ENCODE measurements at regions not wholly inside any gene's neighbourhood (a gene's known extent, or its start where the extent isn't known, plus 50 kb on each side); places are given as distances from the start of the nearest gene placed in this dataset.
A peak's percentile ranks its signal among the peaks of the same experiment; 100 is the strongest.

- H3K4me3 ChIP-seq = no peak overlapping the region
Measured at GRCh38 chr16:9034056-9034455, 57.4 kb upstream of the HAPSTR1 start.

DNA sequence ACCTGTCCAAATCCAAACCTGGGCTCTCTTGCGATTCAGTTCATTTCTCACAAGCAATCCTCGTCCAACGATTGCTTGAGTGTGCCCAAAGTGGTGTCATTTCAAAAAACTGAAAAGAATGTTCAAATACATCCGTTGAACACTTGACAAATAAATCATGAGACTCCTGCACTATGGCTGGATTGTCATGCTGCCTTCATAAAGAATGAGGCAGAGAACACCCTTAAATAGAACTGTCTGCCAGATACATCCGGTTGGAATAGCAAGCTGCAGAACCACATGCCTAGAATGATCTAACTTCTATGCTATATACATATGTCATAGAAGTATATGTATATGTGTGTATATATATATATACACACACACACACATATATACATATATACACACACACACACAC lies 55.4 kb upstream of the HAPSTR1 start:
- H3K27ac ChIP-seq = no peak overlapping the region
- H3K36me3 ChIP-seq (ENCODE audit: low read depth) = no peaks in the 10 kb centered on the region
- H3K9me3 ChIP-seq (ENCODE audit: low read depth) = no peaks in the 10 kb centered on the region
- H3K4me3 ChIP-seq = no peak overlapping the region
- H3K4me2 ChIP-seq (ENCODE audit: unreplicated experiment) = no peak overlapping the region
- 17 to 19% methylated on average over 5 of the region's 5 CpGs for WGBS, 2 experiments (ENCODE audit: low coverage in 1 of 2, low lambda C conversion rate in 2 of 2, missing lambda C conversion rate in 2 of 2)
- no peaks in the 10 kb centered on the region for H3K79me2 ChIP-seq (ENCODE audit: insufficient read depth)
- H3K27me3 ChIP-seq (replicated peaks; ENCODE audit: insufficient read depth) = no peaks in the 10 kb centered on the region
- DNase-seq = no peak
- no peaks in the 10 kb centered on the region for H3F3A ChIP-seq (ENCODE audit: insufficient read depth)
- H3K9ac ChIP-seq = no peak overlapping the region
- no peaks in the 10 kb centered on the region for H3K4me1 ChIP-seq (ENCODE audit: insufficient read depth)
- no peak overlapping the region for H2AFZ ChIP-seq
- in situ Hi-C loops (cut with MboI) = no loop called here
- H4K20me1 ChIP-seq (ENCODE audit: insufficient read depth) = no peaks in the 10 kb centered on the region
- no peaks in the 10 kb centered on the region for H3K9me2 ChIP-seq (ENCODE audit: insufficient read depth)
- TF ChIP-seq EZH2phosphoT487 (IDR thresholded peaks at IDR 0.05; ENCODE audit: insufficient read depth, low read depth) (no peak), EZH2 (IDR thresholded peaks at IDR 0.05; ENCODE audit: insufficient read depth, poor library complexity, severe bottlenecking) (no peak)

More at GRCh38 chr16:9034056-9034455, 57.4 kb upstream of the HAPSTR1 start:
- Histone ChIP-seq H3K4me1 (ENCODE audit: insufficient read depth) (no peaks in the 10 kb centered on the region), H4K20me1 (ENCODE audit: insufficient read depth) (no peaks in the 10 kb centered on the region), H3K79me2 (ENCODE audit: insufficient read depth) (no peaks in the 10 kb centered on the region), H2AFZ (no peak overlapping the region), H3K9me3 (ENCODE audit: low read depth) (no peaks in the 10 kb centered on the region), H3K9me2 (ENCODE audit: insufficient read depth) (no peaks in the 10 kb centered on the region), H3K4me2 (ENCODE audit: unreplicated experiment) (no peak overlapping the region), H3K27me3 (replicated peaks; ENCODE audit: insufficient read depth) (no peaks in the 10 kb centered on the region), H3K9ac (no peak overlapping the region), H3F3A (ENCODE audit: insufficient read depth) (no peaks in the 10 kb centered on the region), H3K36me3 (ENCODE audit: low read depth) (no peaks in the 10 kb centered on the region), H3K27ac (no peak overlapping the region)
- in situ Hi-C loops (cut with MboI) = no loop called here
- 83 to 85% methylated on average over 8 of the region's 8 CpGs for WGBS, 2 experiments (ENCODE audit: low coverage in 1 of 2, low lambda C conversion rate in 2 of 2, missing lambda C conversion rate in 2 of 2)
- no peak for DNase-seq
- TF ChIP-seq EZH2 (IDR thresholded peaks at IDR 0.05; ENCODE audit: insufficient read depth, poor library complexity, severe bottlenecking) (no peak), EZH2phosphoT487 (IDR thresholded peaks at IDR 0.05; ENCODE audit: insufficient read depth, low read depth) (no peak)

DNA sequence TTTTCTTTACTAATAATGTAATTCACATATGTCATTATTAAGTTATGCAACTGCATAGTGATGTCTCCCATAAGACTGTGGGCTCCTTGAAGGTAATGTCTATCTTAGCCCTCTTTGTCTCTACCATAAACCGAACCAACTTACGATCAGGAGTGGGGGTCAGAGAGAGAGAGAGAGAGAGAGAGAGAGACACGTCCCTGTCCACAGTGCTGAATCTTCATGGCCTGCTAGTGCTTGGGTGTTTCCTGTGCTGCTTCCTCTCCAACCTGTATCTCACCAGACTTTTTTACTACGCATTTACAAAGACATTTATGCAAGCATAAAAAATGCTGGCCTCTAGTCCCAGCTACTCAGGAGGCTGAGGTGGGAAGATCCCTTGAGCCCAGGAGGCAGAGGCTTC lies 52.2 kb upstream of the HAPSTR1 start:
- DNase-seq = peak; percentile 30
- Histone ChIP-seq H3K4me1 (ENCODE audit: insufficient read depth) (peaks cover 12% of the 10 kb centered on the region), H3K9ac (no peak overlapping the region), H3K36me3 (ENCODE audit: low read depth) (no peaks in the 10 kb centered on the region), H3K9me2 (ENCODE audit: insufficient read depth) (no peaks in the 10 kb centered on the region), H2AFZ (no peak overlapping the region), H3K9me3 (ENCODE audit: low read depth) (no peaks in the 10 kb centered on the region), H3F3A (ENCODE audit: insufficient read depth) (peaks cover 17% of the 10 kb centered on the region), H3K79me2 (ENCODE audit: insufficient read depth) (no peaks in the 10 kb centered on the region), H3K27ac (no peak overlapping the region), H3K4me3 (no peak overlapping the region), H4K20me1 (ENCODE audit: insufficient read depth) (no peaks in the 10 kb centered on the region), H3K4me2 (ENCODE audit: unreplicated experiment) (no peak overlapping the region), H3K27me3 (replicated peaks; ENCODE audit: insufficient read depth) (no peaks in the 10 kb centered on the region)
- WGBS, 2 experiments (ENCODE audit: low coverage in 1 of 2, low lambda C conversion rate in 2 of 2, missing lambda C conversion rate in 2 of 2) = 50 to 56% methylated on average over 4 of the region's 4 CpGs
- in situ Hi-C loops (cut with MboI) = no loop called here
- TF ChIP-seq EZH2phosphoT487 (IDR thresholded peaks at IDR 0.05; ENCODE audit: insufficient read depth, low read depth) (no peak), EZH2 (IDR thresholded peaks at IDR 0.05; ENCODE audit: insufficient read depth, poor library complexity, severe bottlenecking) (no peak)

DNA sequence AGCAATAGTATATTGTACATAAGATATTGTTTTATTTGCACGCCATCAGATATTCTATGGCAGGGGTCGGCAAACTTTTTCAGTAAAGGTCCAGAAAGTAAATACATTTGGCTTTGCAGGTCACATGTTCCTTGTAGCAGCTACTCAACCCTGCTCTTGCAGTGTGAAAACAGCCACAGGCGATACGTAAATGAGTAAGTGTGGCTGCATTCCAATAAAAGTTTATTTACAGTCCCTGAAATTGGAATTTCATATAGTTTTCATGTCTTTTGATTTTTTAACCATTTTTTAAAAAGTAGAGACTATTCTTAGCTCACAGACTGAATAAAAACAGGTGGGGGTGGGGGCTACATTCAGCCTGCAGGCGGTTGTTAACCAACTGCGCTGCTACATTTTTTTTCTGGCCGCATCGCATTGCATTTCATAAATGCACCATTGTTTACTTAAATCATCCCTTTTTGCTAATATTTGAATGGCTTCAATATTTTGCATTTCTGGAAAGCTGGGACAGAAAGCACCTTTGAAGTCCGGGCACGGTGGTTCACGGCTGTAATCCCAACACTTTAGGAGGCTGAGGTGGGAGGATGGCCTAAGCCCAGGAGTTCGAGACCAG lies 50.5 kb upstream of the HAPSTR1 start:
- H3K9ac ChIP-seq = no peak overlapping the region
- H3K79me2 ChIP-seq (ENCODE audit: insufficient read depth) = no peaks in the 10 kb centered on the region
- H4K20me1 ChIP-seq (ENCODE audit: insufficient read depth) = no peaks in the 10 kb centered on the region
- no peak for DNase-seq
- peaks cover 12% of the 10 kb centered on the region for H3K4me1 ChIP-seq (ENCODE audit: insufficient read depth)
- TF ChIP-seq EZH2 (IDR thresholded peaks at IDR 0.05; ENCODE audit: insufficient read depth, poor library complexity, severe bottlenecking) (no peak), EZH2phosphoT487 (IDR thresholded peaks at IDR 0.05; ENCODE audit: insufficient read depth, low read depth) (no peak)
- H3K36me3 ChIP-seq (ENCODE audit: low read depth) = no peaks in the 10 kb centered on the region
- H2AFZ ChIP-seq = no peak overlapping the region
- in situ Hi-C loops (cut with MboI) = no loop called here
- H3F3A ChIP-seq (ENCODE audit: insufficient read depth) = peaks cover 17% of the 10 kb centered on the region
- WGBS, 2 experiments (ENCODE audit: low coverage in 1 of 2, low lambda C conversion rate in 2 of 2, missing lambda C conversion rate in 2 of 2) = 93 to 95% methylated on average over 12 of the region's 12 CpGs
- H3K27ac ChIP-seq = no peak overlapping the region
- H3K4me2 ChIP-seq (ENCODE audit: unreplicated experiment) = no peak overlapping the region
- H3K27me3 ChIP-seq (replicated peaks; ENCODE audit: insufficient read depth) = no peaks in the 10 kb centered on the region
- H3K9me2 ChIP-seq (ENCODE audit: insufficient read depth) = no peaks in the 10 kb centered on the region
- H3K4me3 ChIP-seq = no peak overlapping the region
- H3K9me3 ChIP-seq (ENCODE audit: low read depth) = no peaks in the 10 kb centered on the region
